IMR-90 (cell line): ENCODE measurements at regions not wholly inside any gene's neighbourhood (a gene's known extent, or its start where the extent isn't known, plus 50 kb on each side); places are given as distances from the start of the nearest gene placed in this dataset.

Experiments
- ATAC-seq: fragments of 200-7000 bp; cut with Tn5 transposase; 2 replicates; pipeline ENCODE4 v1.9.1; 2020; ENCODE audit warnings: low read depth, mild to moderate bottlenecking, moderate library complexity
- BruUV-seq: library from RNA; stranded (reverse); fragments of 400-500 nt; replicated peaks from 2 replicates; lab custom pipeline; 2021; lab: Mats Ljungman, UMichigan
- CTCF ChIA-PET: fragments of 300-600 bp; formaldehyde crosslinking; extraction: SDS; loops from one replicate; lab custom pipeline; 2021; ENCODE audit warnings: antibody characterized with exemption; lab: Yijun Ruan, JAX
- POLR2A ChIA-PET: fragments of 300-600 bp; sonication (Branson Sonifier 250); formaldehyde crosslinking; loops from one replicate; lab custom pipeline; 2022; ENCODE audit warnings: antibody characterized with exemption; ENCODE audit not compliant: unreplicated experiment; lab: Charles Lee
- DNase-seq: peaks from one replicate; pipeline ENCODE4 v3.0.0; 2013
- H2AFZ ChIP-seq: replicated peaks from 2 replicates; pipeline ENCODE3; 2013; ENCODE audit warnings: low read length, mild to moderate bottlenecking; ENCODE audit not compliant: poor library complexity
- H2AK5ac ChIP-seq: 2 replicates; pipeline ENCODE4 v1.6.1; 2013; ENCODE audit warnings: low read depth, low read length, inconsistent platforms
- H2AK9ac ChIP-seq: replicated peaks from 2 replicates; pipeline ENCODE3; 2013; ENCODE audit warnings: mild to moderate bottlenecking, low read depth, low read length, moderate library complexity; ENCODE audit not compliant: poor library complexity
- H2BK120ac ChIP-seq: 2 replicates; pipeline ENCODE4 v1.6.1; 2013; ENCODE audit warnings: low read depth, low read length, inconsistent platforms
- H2BK15ac ChIP-seq: 3 replicates; pipeline ENCODE4 v1.6.1; 2013; ENCODE audit warnings: low read depth, low read length, inconsistent platforms
- H2BK20ac ChIP-seq: 2 replicates; pipeline ENCODE4 v1.6.1; 2013; ENCODE audit warnings: low read depth, mild to moderate bottlenecking, inconsistent platforms, low read length, moderate library complexity
- H2BK5ac ChIP-seq: 2 replicates; pipeline ENCODE4 v1.6.1; 2013; ENCODE audit warnings: mild to moderate bottlenecking, low read depth, low read length, inconsistent platforms; ENCODE audit not compliant: poor library complexity, severe bottlenecking
- H3K14ac ChIP-seq: replicated peaks from 2 replicates; pipeline ENCODE4 v1.6.1; 2013; ENCODE audit warnings: low read depth, low read length, inconsistent platforms
- H3K18ac ChIP-seq: 2 replicates; pipeline ENCODE4 v1.6.1; 2013; ENCODE audit warnings: low read depth, low read length, control low read depth
- H3K23ac ChIP-seq: 2 replicates; pipeline ENCODE4 v1.6.1; 2013; ENCODE audit warnings: low read depth, low read length, inconsistent platforms
- H3K27ac ChIP-seq: 2 replicates; pipeline ENCODE4 v1.5.1; 2013; ENCODE audit warnings: mild to moderate bottlenecking, control low read depth, low read length; ENCODE audit not compliant: insufficient read depth
- H3K27me3 ChIP-seq: 2 replicates; pipeline ENCODE4 v1.6.1; 2013; ENCODE audit warnings: low read length; ENCODE audit not compliant: control insufficient read depth, insufficient read depth
- H3K36me3 ChIP-seq: 2 replicates; pipeline ENCODE4 v1.6.1; 2013; ENCODE audit warnings: low read length, mixed read lengths; ENCODE audit not compliant: control insufficient read depth, insufficient read depth
- H3K4ac ChIP-seq: 2 replicates; pipeline ENCODE4 v1.6.1; 2013; ENCODE audit warnings: low read depth, low read length, inconsistent platforms
- H3K4me1 ChIP-seq: 2 replicates; pipeline ENCODE4 v1.6.1; 2013; ENCODE audit warnings: low read length, mixed read lengths; ENCODE audit not compliant: control insufficient read depth, insufficient read depth
- H3K4me2 ChIP-seq: 2 replicates; pipeline ENCODE4 v1.6.1; 2013; ENCODE audit warnings: low read depth, mild to moderate bottlenecking, control low read depth, low read length, moderate library complexity
- H3K4me3 ChIP-seq: 2 replicates; pipeline ENCODE4 v1.5.1; 2013; ENCODE audit warnings: low read depth, mild to moderate bottlenecking, control low read depth, low read length, moderate library complexity; ENCODE audit not compliant: insufficient read depth
- H3K56ac ChIP-seq: 2 replicates; pipeline ENCODE4 v1.6.1; 2013; ENCODE audit warnings: low read length, inconsistent platforms; ENCODE audit not compliant: insufficient read depth; ENCODE audit errors: extremely low read depth
- H3K79me1 ChIP-seq, 2 experiments: 2 replicates each; pipeline ENCODE4 v1.6.1; 2013; ENCODE audit warnings: low read length in 2 of 2, inconsistent platforms in 1 of 2, low read depth in 1 of 2
- H3K9ac ChIP-seq: 2 replicates; pipeline ENCODE4 v1.6.1; 2013; ENCODE audit warnings: low read depth, low read length, control low read depth
- H3K9me1 ChIP-seq: 2 replicates; pipeline ENCODE4 v1.6.1; 2013; ENCODE audit warnings: low read length, inconsistent platforms; ENCODE audit not compliant: insufficient read depth
- H3K9me3 ChIP-seq: 2 replicates; pipeline ENCODE4 v1.6.1; 2013; ENCODE audit warnings: low read length; ENCODE audit not compliant: control insufficient read depth, insufficient read depth
- H4K20me1 ChIP-seq: 2 replicates; pipeline ENCODE4 v1.6.1; 2013; ENCODE audit warnings: low read length, inconsistent platforms; ENCODE audit not compliant: insufficient read depth
- H4K5ac ChIP-seq: 2 replicates; pipeline ENCODE4 v1.6.1; 2013; ENCODE audit warnings: mild to moderate bottlenecking, low read depth, low read length, control low read depth
- H4K8ac ChIP-seq, 2 experiments: 2 replicates each; pipeline ENCODE4 v1.6.1; 2013; ENCODE audit warnings: low read depth in 2 of 2, low read length in 2 of 2, control low read depth in 1 of 2, inconsistent platforms in 1 of 2
- H4K91ac ChIP-seq: 2 replicates; pipeline ENCODE4 v1.6.1; 2013; ENCODE audit warnings: low read depth, low read length, inconsistent platforms; ENCODE audit not compliant: insufficient read depth
- WGBS, 2 experiments: methylation state at CpG; one replicate each; pipeline versions ENCODE4 v1.1.5 to v1.1.7; 2013; ENCODE audit warnings: missing lambda C conversion rate in 2 of 2; ENCODE audit not compliant: insufficient read length in 1 of 2; ENCODE audit errors: extremely low coverage in 2 of 2; 5-methylcytosine and 5-hydroxymethylcytosine counted together
- dilution Hi-C: fragments of 300-500 bp; cut with HindIII; formaldehyde crosslinking; loops from one replicate; pipeline ENCODE4 v1.14.3; 2018; ENCODE audit warnings: low sequenced_read_pairs; ENCODE audit not compliant: unreplicated experiment
- in situ Hi-C: fragments of 300-500 bp; cut with MboI; formaldehyde crosslinking; loops from 3 replicates; pipeline ENCODE4 v1.14.3; 2019; ENCODE audit warnings: low sequenced_read_pairs, inconsistent platforms, mixed read lengths
- intact Hi-C: fragments of 100-400 bp; cut with micrococcal nuclease; formaldehyde crosslinking; loops from 2 replicates; pipeline ENCODE4 v1.10.0; 2022
- TF ChIP-seq, protein P1 (sequence below): fragments of 150-350 bp; IDR thresholded peaks from 2 replicates; pipeline ENCODE4 v1.6.1; 2016; ENCODE audit warnings: low read depth, mild to moderate bottlenecking, low read length, moderate library complexity, borderline replicate concordance
- TF ChIP-seq, protein P2 (sequence below): conservative IDR thresholded peaks from 2 replicates; pipeline ENCODE4 v1.5.1; 2012; ENCODE audit warnings: mild to moderate bottlenecking, low read depth, low read length, improper control_type of control experiment

DNA sequence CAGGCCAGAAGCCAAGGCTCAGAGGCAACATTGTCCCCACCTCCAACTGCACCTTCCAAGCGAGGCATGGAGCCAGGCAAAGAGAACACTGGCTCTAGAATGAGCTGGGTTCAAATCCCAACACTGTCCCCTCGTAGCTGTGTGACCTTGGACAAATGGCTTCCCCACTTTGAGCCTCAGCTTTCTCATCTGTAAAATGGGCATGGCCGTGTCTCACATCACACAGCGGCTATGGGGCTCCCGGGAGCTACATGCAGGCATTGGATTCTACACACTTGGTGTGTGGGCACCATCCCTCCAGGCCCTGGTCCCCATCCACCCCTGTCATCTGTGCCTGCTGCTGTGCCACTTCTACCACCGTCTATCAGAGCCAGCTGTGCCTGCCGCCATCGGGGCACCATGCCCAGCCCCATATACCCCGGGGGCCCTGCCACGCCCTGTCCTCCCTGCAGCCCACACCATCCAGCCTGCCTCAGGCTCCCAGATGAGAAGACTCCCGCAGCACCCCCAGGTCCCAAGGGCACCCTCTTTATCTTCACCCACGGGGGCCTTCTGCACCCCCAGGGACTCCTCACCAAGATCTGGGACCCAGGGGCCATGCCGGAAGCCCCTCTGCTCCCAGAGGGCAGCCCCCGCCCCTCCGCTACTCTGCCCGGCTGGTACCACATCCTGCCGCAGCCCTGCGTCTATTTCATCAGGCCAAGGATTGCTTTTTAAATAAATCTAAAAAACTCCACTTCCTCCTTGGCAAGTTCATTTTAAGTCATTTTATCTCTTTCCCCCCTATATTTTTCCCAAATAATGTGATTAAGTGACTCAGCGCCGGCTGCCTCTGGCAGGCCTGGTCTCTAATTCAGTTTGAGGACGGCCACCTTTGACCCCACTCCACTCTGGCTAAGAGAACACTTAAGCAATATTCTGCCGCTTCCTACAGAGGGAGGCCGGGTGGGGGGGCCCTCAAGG lies 107.8 kb upstream of the TARDBP start:
- no peaks in the 10 kb centered on the region for H3K79me1 ChIP-seq
- no peak overlapping the region for H4K8ac ChIP-seq
- in situ Hi-C loops (no loop called here), intact Hi-C loops (no loop called here), dilution Hi-C loops (no loop called here)
- H3K4ac ChIP-seq, result no peak overlapping the region
- no TSS peak for BruUV-seq
- CTCF ChIA-PET, result no interaction called here
- TF ChIP-seq, protein P1, sequence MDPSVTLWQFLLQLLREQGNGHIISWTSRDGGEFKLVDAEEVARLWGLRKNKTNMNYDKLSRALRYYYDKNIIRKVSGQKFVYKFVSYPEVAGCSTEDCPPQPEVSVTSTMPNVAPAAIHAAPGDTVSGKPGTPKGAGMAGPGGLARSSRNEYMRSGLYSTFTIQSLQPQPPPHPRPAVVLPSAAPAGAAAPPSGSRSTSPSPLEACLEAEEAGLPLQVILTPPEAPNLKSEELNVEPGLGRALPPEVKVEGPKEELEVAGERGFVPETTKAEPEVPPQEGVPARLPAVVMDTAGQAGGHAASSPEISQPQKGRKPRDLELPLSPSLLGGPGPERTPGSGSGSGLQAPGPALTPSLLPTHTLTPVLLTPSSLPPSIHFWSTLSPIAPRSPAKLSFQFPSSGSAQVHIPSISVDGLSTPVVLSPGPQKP, result no peak
- TF ChIP-seq, protein P2, sequence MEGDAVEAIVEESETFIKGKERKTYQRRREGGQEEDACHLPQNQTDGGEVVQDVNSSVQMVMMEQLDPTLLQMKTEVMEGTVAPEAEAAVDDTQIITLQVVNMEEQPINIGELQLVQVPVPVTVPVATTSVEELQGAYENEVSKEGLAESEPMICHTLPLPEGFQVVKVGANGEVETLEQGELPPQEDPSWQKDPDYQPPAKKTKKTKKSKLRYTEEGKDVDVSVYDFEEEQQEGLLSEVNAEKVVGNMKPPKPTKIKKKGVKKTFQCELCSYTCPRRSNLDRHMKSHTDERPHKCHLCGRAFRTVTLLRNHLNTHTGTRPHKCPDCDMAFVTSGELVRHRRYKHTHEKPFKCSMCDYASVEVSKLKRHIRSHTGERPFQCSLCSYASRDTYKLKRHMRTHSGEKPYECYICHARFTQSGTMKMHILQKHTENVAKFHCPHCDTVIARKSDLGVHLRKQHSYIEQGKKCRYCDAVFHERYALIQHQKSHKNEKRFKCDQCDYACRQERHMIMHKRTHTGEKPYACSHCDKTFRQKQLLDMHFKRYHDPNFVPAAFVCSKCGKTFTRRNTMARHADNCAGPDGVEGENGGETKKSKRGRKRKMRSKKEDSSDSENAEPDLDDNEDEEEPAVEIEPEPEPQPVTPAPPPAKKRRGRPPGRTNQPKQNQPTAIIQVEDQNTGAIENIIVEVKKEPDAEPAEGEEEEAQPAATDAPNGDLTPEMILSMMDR, result no peak
- H3K27ac ChIP-seq, result no peak overlapping the region
- H3K9ac ChIP-seq, result no peak overlapping the region
- no peak overlapping the region for H4K5ac ChIP-seq
- H4K20me1 ChIP-seq, result no peaks in the 10 kb centered on the region
- no peak overlapping the region for H3K23ac ChIP-seq
- no peak overlapping the region for H2AFZ ChIP-seq
- no peak overlapping the region for H2BK20ac ChIP-seq
- peaks cover 30% of the 10 kb centered on the region for H3K27me3 ChIP-seq
- H3K4me3 ChIP-seq, result no peak overlapping the region
- H3K4me2 ChIP-seq, result no peak overlapping the region
- no peak overlapping the region for H2BK15ac ChIP-seq
- H3K36me3 ChIP-seq, result no peaks in the 10 kb centered on the region
- ATAC-seq (no peak), DNase-seq (no peak)
- no peak overlapping the region for H3K18ac ChIP-seq
- POLR2A ChIA-PET, result no interaction called here
- WGBS, 2 experiments, result 80% methylated on average over 8 of the region's 23 CpGs; no CpG with 5 or more reads in 1 of the 2 experiments
- no peaks in the 10 kb centered on the region for H3K4me1 ChIP-seq
- H2BK120ac ChIP-seq, result no peak overlapping the region
- no peak overlapping the region for H2AK9ac ChIP-seq
- H3K9me3 ChIP-seq, result no peaks in the 10 kb centered on the region
- H2AK5ac ChIP-seq, result no peak overlapping the region
- no peak overlapping the region for H3K14ac ChIP-seq
- H3K9me1 ChIP-seq, result no peaks in the 10 kb centered on the region
- no peak overlapping the region for H4K91ac ChIP-seq
- no peak overlapping the region for H3K56ac ChIP-seq
- no peak overlapping the region for H2BK5ac ChIP-seq
